ENCODE measurements at regions not wholly inside any gene's neighbourhood (a gene's known extent, or its start where the extent isn't known, plus 50 kb on each side); places are given as distances from the start of the nearest gene placed in this dataset.
"Not testable (repeated sequence)": the region's sequence is repeated elsewhere in the genome, so short reads cannot be mapped to it uniquely, and the experiment has no call there.

DNA sequence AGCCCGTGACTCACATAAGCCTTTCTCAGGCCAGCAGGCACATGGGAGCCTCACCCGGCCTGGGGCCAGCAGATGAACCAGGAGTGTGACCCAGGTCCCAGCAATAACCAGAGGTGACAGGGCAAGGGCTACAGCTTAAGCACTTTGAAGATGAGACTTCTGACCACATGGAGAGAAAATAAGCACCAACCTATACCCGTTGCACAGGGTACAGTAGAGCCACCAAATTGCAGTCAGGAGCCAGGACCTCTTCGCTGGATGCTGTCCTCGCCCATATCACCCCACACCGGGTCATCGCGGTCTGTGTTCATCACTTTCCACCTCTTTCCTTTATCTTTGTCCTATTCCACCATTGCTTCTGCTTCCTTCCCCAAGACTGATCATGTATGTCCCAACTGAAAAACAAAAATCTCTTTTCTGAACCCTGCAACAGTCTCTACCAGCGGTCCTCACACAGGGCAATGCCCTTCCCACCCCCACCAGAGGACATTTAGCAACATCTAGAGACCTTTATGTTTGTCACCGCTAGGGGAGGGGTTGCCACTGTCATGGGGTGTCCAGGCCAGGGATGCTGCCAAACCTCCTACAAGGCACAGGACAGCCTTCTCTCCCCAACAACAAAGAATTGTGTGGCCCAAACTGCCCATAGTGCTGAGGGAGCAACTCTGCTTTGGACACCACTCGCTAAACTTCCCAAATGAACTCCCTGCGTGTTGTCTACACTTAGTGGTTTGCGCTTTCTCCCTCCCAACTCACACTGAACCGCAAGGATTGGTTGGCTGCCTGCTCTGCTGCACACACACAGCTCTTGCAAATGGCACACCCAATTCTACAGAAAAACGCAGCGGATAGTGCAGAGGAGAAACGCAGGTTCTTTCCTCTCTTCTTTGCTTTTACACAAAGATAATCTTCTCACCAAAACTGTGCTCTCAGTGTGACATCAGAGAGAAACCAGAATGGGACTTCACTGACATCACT, 219.4 kb upstream of the FRG1 start:
- TF ChIP-seq POLR2AphosphoS5 (IDR thresholded peaks at IDR 0.05; ENCODE audit: insufficient read depth in 1 of 2, low read depth in 1 of 2): not testable (repeated sequence)
- TF ChIP-seq, protein P1, sequence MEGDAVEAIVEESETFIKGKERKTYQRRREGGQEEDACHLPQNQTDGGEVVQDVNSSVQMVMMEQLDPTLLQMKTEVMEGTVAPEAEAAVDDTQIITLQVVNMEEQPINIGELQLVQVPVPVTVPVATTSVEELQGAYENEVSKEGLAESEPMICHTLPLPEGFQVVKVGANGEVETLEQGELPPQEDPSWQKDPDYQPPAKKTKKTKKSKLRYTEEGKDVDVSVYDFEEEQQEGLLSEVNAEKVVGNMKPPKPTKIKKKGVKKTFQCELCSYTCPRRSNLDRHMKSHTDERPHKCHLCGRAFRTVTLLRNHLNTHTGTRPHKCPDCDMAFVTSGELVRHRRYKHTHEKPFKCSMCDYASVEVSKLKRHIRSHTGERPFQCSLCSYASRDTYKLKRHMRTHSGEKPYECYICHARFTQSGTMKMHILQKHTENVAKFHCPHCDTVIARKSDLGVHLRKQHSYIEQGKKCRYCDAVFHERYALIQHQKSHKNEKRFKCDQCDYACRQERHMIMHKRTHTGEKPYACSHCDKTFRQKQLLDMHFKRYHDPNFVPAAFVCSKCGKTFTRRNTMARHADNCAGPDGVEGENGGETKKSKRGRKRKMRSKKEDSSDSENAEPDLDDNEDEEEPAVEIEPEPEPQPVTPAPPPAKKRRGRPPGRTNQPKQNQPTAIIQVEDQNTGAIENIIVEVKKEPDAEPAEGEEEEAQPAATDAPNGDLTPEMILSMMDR (IDR thresholded peaks at IDR 0.05): not testable (repeated sequence)
